ENCODE measurements at regions not wholly inside any gene's neighbourhood (a gene's known extent, or its start where the extent isn't known, plus 50 kb on each side); places are given as distances from the start of the nearest gene placed in this dataset.

- TF ChIP-seq, protein P1, sequence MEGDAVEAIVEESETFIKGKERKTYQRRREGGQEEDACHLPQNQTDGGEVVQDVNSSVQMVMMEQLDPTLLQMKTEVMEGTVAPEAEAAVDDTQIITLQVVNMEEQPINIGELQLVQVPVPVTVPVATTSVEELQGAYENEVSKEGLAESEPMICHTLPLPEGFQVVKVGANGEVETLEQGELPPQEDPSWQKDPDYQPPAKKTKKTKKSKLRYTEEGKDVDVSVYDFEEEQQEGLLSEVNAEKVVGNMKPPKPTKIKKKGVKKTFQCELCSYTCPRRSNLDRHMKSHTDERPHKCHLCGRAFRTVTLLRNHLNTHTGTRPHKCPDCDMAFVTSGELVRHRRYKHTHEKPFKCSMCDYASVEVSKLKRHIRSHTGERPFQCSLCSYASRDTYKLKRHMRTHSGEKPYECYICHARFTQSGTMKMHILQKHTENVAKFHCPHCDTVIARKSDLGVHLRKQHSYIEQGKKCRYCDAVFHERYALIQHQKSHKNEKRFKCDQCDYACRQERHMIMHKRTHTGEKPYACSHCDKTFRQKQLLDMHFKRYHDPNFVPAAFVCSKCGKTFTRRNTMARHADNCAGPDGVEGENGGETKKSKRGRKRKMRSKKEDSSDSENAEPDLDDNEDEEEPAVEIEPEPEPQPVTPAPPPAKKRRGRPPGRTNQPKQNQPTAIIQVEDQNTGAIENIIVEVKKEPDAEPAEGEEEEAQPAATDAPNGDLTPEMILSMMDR (IDR thresholded peaks at IDR 0.05 in 4 of 5, conservative IDR thresholded peaks at IDR 0.05 in 1 of 5): no peak
- no peak for TF ChIP-seq POLR2A (IDR thresholded peaks at IDR 0.05)
These were observed 168.7 kb downstream of the BTBD3 start for GRCh38 chr20:12086359-12086758.
